ENCODE measurements at regions not wholly inside any gene's neighbourhood (a gene's known extent, or its start where the extent isn't known, plus 50 kb on each side); places are given as distances from the start of the nearest gene placed in this dataset.

GRCh38 chr3:106789276-106789675 is 588.0 kb upstream of the CCDC54 start:
- no peak for TF ChIP-seq POLR2A (IDR thresholded peaks at IDR 0.05)
- no peak for TF ChIP-seq CTCF (IDR thresholded peaks at IDR 0.05)
